Gastroesophageal sphincter (tissue), 3 donors: ENCODE measurements at regions not wholly inside any gene's neighbourhood (a gene's known extent, or its start where the extent isn't known, plus 50 kb on each side); places are given as distances from the start of the nearest gene placed in this dataset.

Experiments used
- EP300 ChIP-seq: sonication (generic); formaldehyde crosslinking; IDR thresholded peaks from one replicate; pipeline ENCODE4 v1.6.1; 2017; ENCODE audit warnings: antibody characterized with exemption, mild to moderate bottlenecking
- POLR2A ChIP-seq, 2 donors: fragments of 450-650 bp; IDR thresholded peaks; one replicate each; pipeline ENCODE4 v1.6.1; 2017; ENCODE audit warnings: antibody characterized with exemption in 2 of 2, mild to moderate bottlenecking in 2 of 2, moderate library complexity in 1 of 2
- POLR2AphosphoS5 ChIP-seq: sonication (generic); formaldehyde crosslinking; IDR thresholded peaks from one replicate; pipeline ENCODE4 v1.6.1; 2017; ENCODE audit warnings: antibody characterized with exemption
- TF ChIP-seq, protein P1 (sequence below), 4 experiments: fragments of 200-600 bp in 2 of 4; fragments of 450-650 bp in 2 of 4; sonication (generic) in 1 of 4; IDR thresholded peaks; one replicate each; pipeline ENCODE4 v1.5.1; 2017 to 2019; ENCODE audit warnings: antibody characterized with exemption in 4 of 4, mild to moderate bottlenecking in 2 of 4, moderate library complexity in 2 of 4

GRCh38 chr18:14947482-14948162, 199.7 kb downstream of the ANKRD30B start:
- TF ChIP-seq POLR2A (IDR thresholded peaks at IDR 0.05) (no peak), EP300 (no peak), POLR2AphosphoS5 (no peak)
- TF ChIP-seq, protein P1, sequence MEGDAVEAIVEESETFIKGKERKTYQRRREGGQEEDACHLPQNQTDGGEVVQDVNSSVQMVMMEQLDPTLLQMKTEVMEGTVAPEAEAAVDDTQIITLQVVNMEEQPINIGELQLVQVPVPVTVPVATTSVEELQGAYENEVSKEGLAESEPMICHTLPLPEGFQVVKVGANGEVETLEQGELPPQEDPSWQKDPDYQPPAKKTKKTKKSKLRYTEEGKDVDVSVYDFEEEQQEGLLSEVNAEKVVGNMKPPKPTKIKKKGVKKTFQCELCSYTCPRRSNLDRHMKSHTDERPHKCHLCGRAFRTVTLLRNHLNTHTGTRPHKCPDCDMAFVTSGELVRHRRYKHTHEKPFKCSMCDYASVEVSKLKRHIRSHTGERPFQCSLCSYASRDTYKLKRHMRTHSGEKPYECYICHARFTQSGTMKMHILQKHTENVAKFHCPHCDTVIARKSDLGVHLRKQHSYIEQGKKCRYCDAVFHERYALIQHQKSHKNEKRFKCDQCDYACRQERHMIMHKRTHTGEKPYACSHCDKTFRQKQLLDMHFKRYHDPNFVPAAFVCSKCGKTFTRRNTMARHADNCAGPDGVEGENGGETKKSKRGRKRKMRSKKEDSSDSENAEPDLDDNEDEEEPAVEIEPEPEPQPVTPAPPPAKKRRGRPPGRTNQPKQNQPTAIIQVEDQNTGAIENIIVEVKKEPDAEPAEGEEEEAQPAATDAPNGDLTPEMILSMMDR (IDR thresholded peaks at IDR 0.05) = no peak
